RCC 7860 (cell line): ENCODE measurements at regions not wholly inside any gene's neighbourhood (a gene's known extent, or its start where the extent isn't known, plus 50 kb on each side); places are given as distances from the start of the nearest gene placed in this dataset.
"Not testable (repeated sequence)": the region's sequence is repeated elsewhere in the genome, so short reads cannot be mapped to it uniquely, and the experiment has no call there.

ENCODE experiments used
- DNase-seq: peaks from one replicate; pipeline ENCODE4 v3.0.0-alpha.2; 2015; ENCODE audit warnings: low spot score
- FAIRE-seq: peaks from 2 replicates; lab custom pipeline; 2012; peaks lifted over from hg19 to GRCh38; lab: Jason Lieb, UNC

DNA sequence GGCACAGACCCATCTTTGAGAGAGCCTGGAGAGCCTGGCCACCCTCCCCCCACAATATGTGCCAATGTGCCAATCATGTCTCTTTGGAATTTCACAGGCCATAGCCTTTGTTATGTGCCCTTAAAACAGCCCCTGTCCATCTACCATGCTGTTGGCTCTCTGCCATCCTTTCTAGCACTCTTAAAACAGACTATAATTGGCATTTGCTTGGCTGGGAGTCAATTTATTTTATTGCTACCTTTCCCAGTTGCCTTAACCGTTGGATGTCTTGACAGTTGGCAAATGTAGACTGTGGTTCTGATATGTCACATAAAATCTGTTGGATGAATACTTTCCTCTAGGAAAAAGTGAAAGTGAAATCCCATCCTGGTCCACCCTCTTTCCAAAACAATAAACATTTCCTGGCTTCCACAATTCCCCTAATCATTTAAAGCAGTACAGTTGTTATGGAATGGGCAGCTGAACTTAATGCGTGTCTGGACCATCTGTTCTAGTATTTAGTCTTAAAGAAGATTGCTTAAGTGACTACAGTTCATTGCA, 394.0 kb downstream of the KCNJ2 start:
- FAIRE-seq (no peak), DNase-seq (no peak)

GRCh38 chr17:70564006-70564620, 394.8 kb downstream of the KCNJ2 start:
- FAIRE-seq (no peak), DNase-seq (no peak)

DNA sequence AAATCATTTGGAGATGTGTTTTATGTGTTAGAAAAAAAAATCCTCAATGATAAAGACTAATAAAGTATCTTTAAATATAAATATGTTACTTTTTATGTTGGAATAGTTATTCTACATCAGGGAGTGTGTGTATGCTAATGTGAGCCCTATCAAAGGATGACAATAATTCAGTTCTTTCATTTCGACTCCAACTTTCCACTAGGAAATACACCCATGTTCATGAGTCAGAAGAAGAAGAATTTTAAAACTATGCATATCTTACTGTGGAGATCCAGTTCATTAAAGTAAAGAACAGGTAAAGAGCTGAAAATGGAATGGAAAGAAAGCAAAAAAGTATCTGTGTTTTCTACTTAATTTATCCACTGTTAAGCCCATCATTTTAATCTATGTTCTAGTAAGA, 399.8 kb downstream of the KCNJ2 start:
- no peak for FAIRE-seq

GRCh38 chr17:70577456-70577855, 408.1 kb downstream of the KCNJ2 start:
- FAIRE-seq (no peak), DNase-seq (no peak)

More for the DNA sequence above, 399.8 kb downstream of the KCNJ2 start:
- DNase-seq, result no peak

GRCh38 chr17:70581459-70581858, 412.1 kb downstream of the KCNJ2 start:
- FAIRE-seq (no peak), DNase-seq (no peak)

GRCh38 chr17:70582777-70583176, 413.4 kb downstream of the KCNJ2 start:
- no peak for FAIRE-seq
- DNase-seq, result no peak

- no peak for FAIRE-seq
These were observed 414.9 kb downstream of the KCNJ2 start for GRCh38 chr17:70584255-70584654.

DNA sequence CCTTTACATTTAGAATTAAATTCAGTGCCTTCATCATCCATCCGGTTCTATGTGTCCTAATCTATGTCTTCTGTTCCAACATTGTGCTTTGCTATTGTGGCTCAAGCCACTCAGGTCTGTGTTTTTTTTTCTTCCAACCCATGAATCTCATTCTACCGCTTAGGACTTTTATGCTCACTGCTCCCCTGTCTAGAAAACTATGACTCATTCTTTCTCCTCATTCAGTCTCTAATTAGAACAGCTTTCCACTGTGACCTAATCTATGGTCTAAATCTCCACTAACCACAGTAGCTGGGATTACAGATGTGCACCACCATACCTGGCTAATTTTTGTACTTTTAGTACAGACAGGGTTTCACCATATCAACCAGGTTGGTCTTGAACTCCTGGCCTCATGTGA, 418.7 kb downstream of the KCNJ2 start:
- FAIRE-seq (no peak), DNase-seq (no peak)

More at GRCh38 chr17:70584255-70584654, 414.9 kb downstream of the KCNJ2 start:
- DNase-seq, result no peak

- FAIRE-seq, result no peak
- no peak for DNase-seq
These were observed 428.4 kb downstream of the KCNJ2 start for GRCh38 chr17:70597774-70598173.

GRCh38 chr17:70599198-70599597, 429.9 kb downstream of the KCNJ2 start:
- no peak for DNase-seq
- peak; percentile 83 for FAIRE-seq

DNA sequence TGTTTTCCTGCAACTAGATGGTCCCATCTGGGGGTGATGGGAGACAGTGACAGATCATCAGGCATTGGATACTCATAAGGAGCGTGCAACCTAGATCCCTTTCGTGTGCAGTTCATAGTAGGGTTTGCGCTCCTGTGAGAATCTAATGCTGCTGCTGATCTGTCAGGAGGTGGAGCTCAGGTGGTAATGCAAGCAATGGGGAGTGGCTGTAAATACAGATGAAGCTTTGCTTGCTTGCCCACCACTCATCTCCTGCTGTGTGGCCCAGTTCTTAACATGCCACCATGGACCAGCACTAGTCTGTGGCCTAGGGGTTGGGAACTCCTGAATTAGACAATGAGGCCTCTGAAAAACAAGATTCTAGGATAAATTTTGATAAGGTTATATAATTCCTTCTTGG, 430.6 kb downstream of the KCNJ2 start:
- not testable (repeated sequence) for DNase-seq, FAIRE-seq

DNA sequence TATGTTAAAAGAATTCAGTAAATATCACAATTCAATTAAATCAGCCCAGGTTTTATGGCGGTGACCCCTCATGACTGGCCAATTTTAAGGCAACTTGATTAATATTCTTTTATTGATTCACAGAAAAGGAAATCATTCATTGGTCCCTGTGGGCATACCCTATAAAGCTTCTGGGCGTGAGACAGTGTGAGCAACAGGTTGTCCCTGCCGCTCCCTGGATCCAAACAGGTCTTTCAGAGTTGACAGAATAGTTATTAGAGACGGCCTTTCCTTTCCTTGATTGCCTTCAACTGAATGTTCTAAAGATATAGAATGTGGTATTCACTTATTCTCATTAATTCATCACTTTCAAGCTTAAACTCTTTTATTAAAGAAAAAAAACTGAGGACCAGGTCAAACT, 433.9 kb downstream of the KCNJ2 start:
- FAIRE-seq (no peak), DNase-seq (no peak)

DNA sequence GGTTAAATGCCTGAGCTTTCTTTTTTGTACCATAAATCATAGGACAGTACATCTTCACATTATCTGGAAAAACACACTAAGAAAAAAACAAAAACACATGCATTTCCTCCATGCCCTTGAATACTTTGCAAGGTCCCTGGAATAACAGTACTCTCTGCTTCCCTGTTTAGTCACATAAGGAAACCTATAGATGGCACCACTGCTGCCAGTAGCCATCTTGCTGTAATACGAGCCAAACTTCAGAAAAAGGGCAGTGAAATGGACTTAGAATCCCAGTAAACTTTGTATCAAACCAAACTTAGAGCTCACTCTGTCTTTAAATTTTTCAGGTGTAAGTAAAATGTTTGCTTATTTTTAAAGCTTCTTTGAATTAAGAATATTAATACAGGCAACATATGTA, 435.5 kb downstream of the KCNJ2 start:
- DNase-seq (no peak), FAIRE-seq (no peak)

GRCh38 chr17:70606086-70606485, 436.8 kb downstream of the KCNJ2 start:
- no peak for FAIRE-seq
- no peak for DNase-seq

DNA sequence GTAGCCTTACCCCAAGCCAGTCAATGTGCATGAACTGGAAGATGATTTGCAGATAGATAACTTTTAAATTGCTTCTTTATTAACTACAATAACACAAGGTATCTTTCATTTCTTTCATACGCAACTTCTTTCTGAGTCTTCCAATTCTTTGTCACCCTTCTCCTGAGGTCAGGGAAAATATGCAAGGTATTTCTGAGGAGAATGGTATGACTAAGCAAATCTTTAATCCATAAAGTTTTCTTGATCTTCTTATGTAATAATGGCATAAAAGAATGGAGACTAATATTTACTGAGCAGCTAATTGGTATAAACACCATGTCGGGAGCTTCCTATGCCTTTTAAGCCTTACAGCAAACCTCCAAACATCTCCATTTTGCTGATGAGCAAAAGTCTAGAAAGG, 438.9 kb downstream of the KCNJ2 start:
- FAIRE-seq (peak; percentile 28), DNase-seq (peak; percentile 9)

- no peak for DNase-seq
- FAIRE-seq, result no peak
These were observed 439.6 kb downstream of the KCNJ2 start for GRCh38 chr17:70608957-70609356.

- FAIRE-seq, result no peak
- DNase-seq, result no peak
These were observed 440.2 kb downstream of the KCNJ2 start for GRCh38 chr17:70609566-70609965.

GRCh38 chr17:70610161-70610560, 440.8 kb downstream of the KCNJ2 start:
- no peak for DNase-seq

DNA sequence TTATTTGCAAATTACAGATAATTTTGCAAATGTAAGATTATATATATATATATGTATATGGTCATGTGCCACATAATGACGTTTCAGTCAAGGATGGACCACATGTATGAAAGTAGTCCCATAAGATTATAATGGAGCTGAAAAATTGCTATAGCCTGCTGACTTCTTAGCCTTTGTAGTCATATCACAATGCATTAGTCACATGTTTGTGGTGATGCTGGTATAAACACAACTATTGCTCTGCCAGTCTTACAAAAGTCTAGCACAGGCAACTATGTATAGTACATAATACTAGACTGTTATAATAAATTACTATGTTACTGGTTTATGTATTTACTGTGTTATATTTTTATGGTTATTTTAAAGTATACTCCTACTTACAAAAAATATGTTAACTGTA, 444.3 kb downstream of the KCNJ2 start:
- FAIRE-seq (no peak), DNase-seq (no peak)

More at GRCh38 chr17:70610161-70610560, 440.8 kb downstream of the KCNJ2 start:
- no peak for FAIRE-seq

DNA sequence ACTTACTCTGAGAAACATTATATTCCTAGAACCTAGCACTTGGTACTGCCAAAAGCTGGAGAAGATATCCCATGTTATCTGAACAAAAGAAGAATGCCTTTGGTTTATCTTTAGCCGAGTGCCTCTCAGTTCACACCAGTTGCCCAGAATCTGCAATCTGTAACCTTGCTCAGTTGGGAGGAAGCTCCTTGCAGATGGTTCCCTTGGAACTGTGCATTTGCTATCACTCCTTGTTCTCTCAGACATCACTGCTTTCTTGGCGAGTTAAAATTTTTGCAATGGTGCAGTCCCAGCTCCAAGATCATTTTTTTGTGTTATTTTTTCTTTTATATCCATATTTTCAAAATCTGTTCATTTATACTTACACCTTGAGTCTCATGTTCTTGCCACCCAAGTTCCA, 446.5 kb downstream of the KCNJ2 start:
- FAIRE-seq (no peak), DNase-seq (no peak)

GRCh38 chr17:70618641-70619040, 449.3 kb downstream of the KCNJ2 start:
- no peak for DNase-seq
- FAIRE-seq, result no peak

DNA sequence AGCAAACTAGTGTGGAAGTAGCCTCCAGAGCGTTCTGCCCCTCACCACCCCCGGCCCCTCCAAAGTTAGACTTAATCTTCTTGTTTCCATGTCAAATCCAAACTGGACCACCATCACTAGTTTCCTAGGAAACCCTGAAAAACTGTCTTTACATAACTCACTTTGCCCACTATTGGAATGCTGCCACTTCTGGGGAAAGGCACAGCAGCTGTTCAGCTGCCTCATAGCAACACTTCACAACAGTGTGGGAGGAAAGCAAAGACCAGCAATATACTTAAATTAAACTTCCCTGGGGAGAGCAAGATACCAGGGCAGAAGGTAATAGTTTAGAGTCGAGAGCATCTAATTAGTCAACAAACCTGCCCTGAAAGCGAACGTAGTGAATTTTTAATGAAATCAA, 452.2 kb downstream of the KCNJ2 start:
- DNase-seq (no peak), FAIRE-seq (no peak)
